ENCODE measurements at regions not wholly inside any gene's neighbourhood (a gene's known extent, or its start where the extent isn't known, plus 50 kb on each side); places are given as distances from the start of the nearest gene placed in this dataset.

GRCh38 chr6:139851206-139851605 is 476.8 kb upstream of the CITED2 start:
- no peak for TF ChIP-seq CTCF (IDR thresholded peaks at IDR 0.05)
- TF ChIP-seq POLR2A (IDR thresholded peaks at IDR 0.05) = no peak
